ENCODE measurements at regions not wholly inside any gene's neighbourhood (a gene's known extent, or its start where the extent isn't known, plus 50 kb on each side); places are given as distances from the start of the nearest gene placed in this dataset.

- ATAC-seq (ENCODE audit: low read depth) (no peak), DNase-seq (no peak)
- H3K27ac Mint-ChIP-seq, result no peak overlapping the region
- no peak overlapping the region for H3K4me3 Mint-ChIP-seq
- peaks cover 8% of the 10 kb centered on the region for H3K4me1 Mint-ChIP-seq
- H3K9me3 Mint-ChIP-seq, result peaks cover 3% of the 10 kb centered on the region
- H3K36me3 Mint-ChIP-seq, result peaks cover 2% of the 10 kb centered on the region
- POLR2A ChIA-PET, result no interaction called here
- H3K27me3 Mint-ChIP-seq, result peaks cover 1% of the 10 kb centered on the region
Observed at GRCh38 chr2:196384729-196385128, 213.4 kb upstream of the STK17B start.

DNA sequence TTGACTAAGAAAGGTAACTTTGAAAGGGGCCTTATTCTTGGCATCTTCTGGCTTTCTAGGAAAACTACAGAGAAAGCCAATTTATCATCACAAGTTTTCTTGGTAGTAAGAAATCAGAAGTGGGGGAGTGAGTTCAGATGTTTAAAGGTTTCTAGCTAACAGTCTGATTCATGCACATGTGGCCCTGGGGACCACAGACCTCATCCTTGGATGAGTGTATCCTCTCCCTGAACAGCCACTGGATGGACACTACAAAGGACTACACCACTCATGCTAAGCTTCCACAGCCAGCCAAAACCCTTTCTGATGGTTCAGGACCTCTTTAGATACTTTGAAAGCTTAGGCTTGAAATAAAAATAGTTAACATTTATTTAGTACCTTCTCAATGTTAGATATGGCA lies 218.3 kb upstream of the STK17B start:
- Mint-ChIP-seq H3K4me3 (no peak overlapping the region), H3K27me3 (peaks cover 6% of the 10 kb centered on the region), H3K36me3 (peaks cover 2% of the 10 kb centered on the region), H3K9me3 (peaks cover 4% of the 10 kb centered on the region), H3K27ac (no peak overlapping the region), H3K4me1 (peaks cover 8% of the 10 kb centered on the region)
- POLR2A ChIA-PET, result no interaction called here
- DNase-seq (no peak), ATAC-seq (ENCODE audit: low read depth) (no peak)

GRCh38 chr2:196390243-196391148 lies 219.1 kb upstream of the STK17B start:
- POLR2A ChIA-PET, result no interaction called here
- Mint-ChIP-seq H3K9me3 (peaks cover 4% of the 10 kb centered on the region), H3K4me3 (no peak overlapping the region), H3K4me1 (peaks cover 7% of the 10 kb centered on the region), H3K27ac (no peak overlapping the region), H3K36me3 (peaks cover 2% of the 10 kb centered on the region), H3K27me3 (peaks cover 4% of the 10 kb centered on the region)
- ATAC-seq (ENCODE audit: low read depth) (no peak), DNase-seq (no peak)

- Mint-ChIP-seq H3K4me3 (no peak overlapping the region), H3K27ac (no peak overlapping the region), H3K9me3 (peaks cover 2% of the 10 kb centered on the region), H3K4me1 (peaks cover 7% of the 10 kb centered on the region), H3K27me3 (peaks cover 4% of the 10 kb centered on the region), H3K36me3 (no peaks in the 10 kb centered on the region)
- DNase-seq, result no peak
- POLR2A ChIA-PET, result no interaction called here
- no peak for ATAC-seq (ENCODE audit: low read depth)
Observed at GRCh38 chr2:196391149-196391479, 219.7 kb upstream of the STK17B start.

GRCh38 chr2:196399096-196399495 lies 227.7 kb upstream of the STK17B start:
- Mint-ChIP-seq H3K4me1 (no peaks in the 10 kb centered on the region), H3K9me3 (peaks cover 2% of the 10 kb centered on the region), H3K4me3 (no peak overlapping the region), H3K36me3 (no peaks in the 10 kb centered on the region), H3K27me3 (no peaks in the 10 kb centered on the region), H3K27ac (no peak overlapping the region)
- ATAC-seq (ENCODE audit: low read depth) (no peak), DNase-seq (no peak)
- POLR2A ChIA-PET, result no interaction called here

DNA sequence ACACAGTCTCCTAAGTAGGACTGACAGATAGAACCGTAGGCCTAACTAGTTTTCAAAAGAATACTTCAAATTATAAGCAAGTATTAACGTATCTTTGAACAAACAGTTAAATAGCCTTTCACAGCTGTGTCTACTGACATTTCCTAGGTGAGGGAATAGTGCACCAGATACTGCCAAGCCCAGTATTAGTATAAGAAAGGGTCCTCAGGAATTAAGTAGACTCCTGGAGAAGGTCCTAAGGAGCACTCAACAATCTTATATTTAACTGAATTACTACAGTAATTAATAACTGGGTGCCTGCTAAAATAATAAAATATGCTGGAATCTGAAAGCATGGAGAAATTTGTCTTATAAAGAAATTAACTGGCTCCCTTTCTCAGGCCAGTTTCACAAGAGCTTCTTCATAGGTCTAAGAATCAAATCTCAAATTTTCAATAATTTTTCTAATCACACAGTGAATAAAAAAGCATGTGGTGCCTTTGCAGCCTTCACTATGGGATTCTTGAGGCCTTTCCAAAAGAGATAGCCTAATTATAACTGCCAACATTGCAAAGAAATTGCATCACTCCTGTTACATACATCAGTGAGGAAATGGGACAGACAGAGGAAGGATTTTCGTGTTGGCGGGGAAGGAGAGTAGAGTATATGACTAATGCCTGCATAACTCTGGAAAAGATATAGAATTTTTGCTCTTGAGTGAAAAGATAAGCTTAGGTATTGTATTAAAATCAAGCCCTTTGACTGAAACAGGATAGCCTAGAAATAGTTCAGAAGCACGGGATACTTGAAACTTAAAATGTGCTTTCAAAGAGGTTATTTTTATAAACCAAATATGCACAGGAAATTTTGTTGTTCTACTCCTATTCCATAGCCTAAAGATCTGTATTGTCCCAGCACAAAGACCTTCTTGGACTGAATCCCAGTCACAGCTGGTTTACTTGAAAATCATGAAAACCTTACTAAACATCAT lies 228.6 kb upstream of the STK17B start:
- H3K4me1 Mint-ChIP-seq, result no peaks in the 10 kb centered on the region
- POLR2A ChIA-PET, result no interaction called here
- H3K27me3 Mint-ChIP-seq, result no peaks in the 10 kb centered on the region
- no peak for DNase-seq
- no peaks in the 10 kb centered on the region for H3K36me3 Mint-ChIP-seq
- H3K4me3 Mint-ChIP-seq, result no peak overlapping the region
- ATAC-seq (ENCODE audit: low read depth), result no peak
- no peak overlapping the region for H3K27ac Mint-ChIP-seq
- H3K9me3 Mint-ChIP-seq, result no peaks in the 10 kb centered on the region

GRCh38 chr2:196403471-196403870 lies 232.1 kb upstream of the STK17B start:
- Mint-ChIP-seq H3K27ac (no peak overlapping the region), H3K9me3 (no peaks in the 10 kb centered on the region), H3K4me3 (no peak overlapping the region), H3K27me3 (peaks cover 9% of the 10 kb centered on the region), H3K4me1 (no peaks in the 10 kb centered on the region), H3K36me3 (no peaks in the 10 kb centered on the region)
- no peak for ATAC-seq (ENCODE audit: low read depth)
- no peak for DNase-seq
- POLR2A ChIA-PET, result no interaction called here

DNA sequence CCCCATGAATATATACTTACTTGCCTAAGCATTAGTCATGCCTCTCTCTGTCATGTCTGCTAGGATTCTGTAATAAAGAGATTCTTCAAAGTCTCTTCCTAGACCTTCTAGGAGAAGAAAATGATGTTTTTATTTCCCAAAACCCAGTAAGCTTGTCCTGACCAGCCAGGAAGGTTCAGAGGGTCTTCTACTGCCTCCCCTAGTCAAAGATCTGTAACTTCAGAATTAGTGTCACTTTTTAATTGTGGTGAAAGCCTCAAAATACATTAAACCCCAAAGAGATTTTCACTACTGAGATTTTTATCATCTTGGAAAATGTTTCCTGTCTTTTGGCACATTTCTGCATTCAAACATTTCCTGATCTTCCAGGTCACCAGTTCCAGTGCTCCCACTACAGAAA lies 232.9 kb upstream of the STK17B start:
- H3K4me1 Mint-ChIP-seq, result no peaks in the 10 kb centered on the region
- no peak overlapping the region for H3K4me3 Mint-ChIP-seq
- POLR2A ChIA-PET, result no interaction called here
- H3K27me3 Mint-ChIP-seq, result peaks cover 15% of the 10 kb centered on the region
- no peaks in the 10 kb centered on the region for H3K36me3 Mint-ChIP-seq
- H3K9me3 Mint-ChIP-seq, result no peaks in the 10 kb centered on the region
- DNase-seq (no peak), ATAC-seq (ENCODE audit: low read depth) (no peak)
- H3K27ac Mint-ChIP-seq, result no peak overlapping the region

GRCh38 chr2:196407675-196408264 lies 231.7 kb upstream of the CCDC150 start:
- peaks cover 17% of the 10 kb centered on the region for H3K27me3 Mint-ChIP-seq
- H3K4me3 Mint-ChIP-seq, result no peak overlapping the region
- H3K9me3 Mint-ChIP-seq, result no peaks in the 10 kb centered on the region
- POLR2A ChIA-PET, result no interaction called here
- no peak overlapping the region for H3K27ac Mint-ChIP-seq
- H3K4me1 Mint-ChIP-seq, result no peaks in the 10 kb centered on the region
- no peak for DNase-seq
- H3K36me3 Mint-ChIP-seq, result no peaks in the 10 kb centered on the region
- no peak for ATAC-seq (ENCODE audit: low read depth)

GRCh38 chr2:196409376-196409775 lies 230.1 kb upstream of the CCDC150 start:
- H3K27ac Mint-ChIP-seq, result no peak overlapping the region
- peaks cover 17% of the 10 kb centered on the region for H3K27me3 Mint-ChIP-seq
- POLR2A ChIA-PET, result no interaction called here
- no peak overlapping the region for H3K4me3 Mint-ChIP-seq
- no peaks in the 10 kb centered on the region for H3K36me3 Mint-ChIP-seq
- DNase-seq, result no peak
- H3K9me3 Mint-ChIP-seq, result no peaks in the 10 kb centered on the region
- no peaks in the 10 kb centered on the region for H3K4me1 Mint-ChIP-seq
- no peak for ATAC-seq (ENCODE audit: low read depth)

GRCh38 chr2:196410008-196410407 lies 229.5 kb upstream of the CCDC150 start:
- no peaks in the 10 kb centered on the region for H3K9me3 Mint-ChIP-seq

DNA sequence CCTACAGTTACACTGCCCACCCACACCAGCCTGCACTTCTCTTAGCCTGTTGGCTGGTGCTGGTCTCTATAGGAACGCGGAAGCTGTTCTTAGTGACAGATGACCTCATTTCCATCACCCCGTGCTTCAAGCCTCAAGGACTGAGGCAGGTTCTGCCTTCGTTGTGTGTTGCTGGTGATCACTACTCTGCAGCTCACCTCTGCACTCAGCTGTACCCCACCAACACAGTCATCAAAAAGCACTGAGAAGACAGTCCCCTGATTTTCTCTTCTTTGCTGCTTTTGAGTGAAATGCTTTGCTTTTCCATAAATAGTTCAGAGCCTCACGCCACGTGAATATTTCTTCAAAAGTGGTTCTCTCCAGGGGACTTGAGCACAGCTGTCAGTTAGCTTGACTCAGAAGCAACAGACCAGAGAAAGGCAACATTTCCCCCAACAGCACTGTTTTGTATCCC lies 225.7 kb upstream of the CCDC150 start:
- DNase-seq (no peak), ATAC-seq (ENCODE audit: low read depth) (peak; percentile 48)
- H3K9me3 Mint-ChIP-seq, result no peaks in the 10 kb centered on the region
- H3K4me1 Mint-ChIP-seq, result peaks cover 11% of the 10 kb centered on the region
- no peak overlapping the region for H3K27ac Mint-ChIP-seq
- POLR2A ChIA-PET, result no interaction called here
- no peak overlapping the region for H3K4me3 Mint-ChIP-seq
- H3K27me3 Mint-ChIP-seq, result peaks cover 19% of the 10 kb centered on the region
- no peaks in the 10 kb centered on the region for H3K36me3 Mint-ChIP-seq

More at GRCh38 chr2:196410008-196410407, 229.5 kb upstream of the CCDC150 start:
- DNase-seq (no peak), ATAC-seq (ENCODE audit: low read depth) (no peak)
- Mint-ChIP-seq H3K4me3 (no peak overlapping the region), H3K4me1 (peaks cover 3% of the 10 kb centered on the region), H3K36me3 (no peaks in the 10 kb centered on the region), H3K27me3 (peaks cover 17% of the 10 kb centered on the region), H3K27ac (no peak overlapping the region)
- POLR2A ChIA-PET, result no interaction called here

- DNase-seq, result no peak
- H3K36me3 Mint-ChIP-seq, result no peaks in the 10 kb centered on the region
- H3K27me3 Mint-ChIP-seq, result peaks cover 13% of the 10 kb centered on the region
- H3K27ac Mint-ChIP-seq, result peak overlapping the region; percentile 11
- H3K4me3 Mint-ChIP-seq, result peak overlapping the region; percentile 40
- POLR2A ChIA-PET, result no interaction called here
- peak; percentile 82 for ATAC-seq (ENCODE audit: low read depth)
- H3K4me1 Mint-ChIP-seq, result peaks cover 11% of the 10 kb centered on the region
- H3K9me3 Mint-ChIP-seq, result no peaks in the 10 kb centered on the region
Observed at GRCh38 chr2:196415384-196415783, 224.1 kb upstream of the CCDC150 start.

Data from activated naive CD8-positive, alpha-beta T cell treated with anti-CD3 and anti-CD28 coated beads, Interleukin-2, amount 10 ng/mL, durations not matched to agents 7 days and 5 days (primary cell).